Trophoblast cell (in vitro differentiated cells and primary cell): ENCODE measurements at regions not wholly inside any gene's neighbourhood (a gene's known extent, or its start where the extent isn't known, plus 50 kb on each side); places are given as distances from the start of the nearest gene placed in this dataset.

Source experiments
- DNase-seq, 2 donors: peaks; one replicate each; pipeline ENCODE4 v3.0.0-alpha.2; 2016
- H2AFZ ChIP-seq: 2 replicates; pipeline ENCODE4 v1.6.1; 2013; ENCODE audit warnings: low read length, moderate library complexity, mild to moderate bottlenecking; ENCODE audit not compliant: insufficient read depth, poor library complexity
- H2AK5ac ChIP-seq: 2 replicates; pipeline ENCODE4 v1.6.1; 2013; ENCODE audit warnings: mild to moderate bottlenecking, low read length
- H2BK120ac ChIP-seq: 2 replicates; pipeline ENCODE4 v1.6.1; 2013; ENCODE audit warnings: low read length, mild to moderate bottlenecking, moderate library complexity; ENCODE audit not compliant: insufficient read depth, poor library complexity
- H2BK12ac ChIP-seq: 2 replicates; pipeline ENCODE4 v1.6.1; 2013; ENCODE audit warnings: mild to moderate bottlenecking, low read length, moderate library complexity
- H2BK5ac ChIP-seq: 2 replicates; pipeline ENCODE4 v1.6.1; 2013; ENCODE audit warnings: low read length, low read depth, moderate library complexity, mild to moderate bottlenecking; ENCODE audit not compliant: poor library complexity
- H3K14ac ChIP-seq: 2 replicates; pipeline ENCODE4 v1.6.1; 2013; ENCODE audit warnings: mild to moderate bottlenecking, low read length
- H3K18ac ChIP-seq: 2 replicates; pipeline ENCODE4 v1.6.1; 2013; ENCODE audit warnings: mild to moderate bottlenecking, low read length
- H3K23ac ChIP-seq: 2 replicates; pipeline ENCODE4 v1.6.1; 2013; ENCODE audit warnings: low read length
- H3K27ac ChIP-seq: 2 replicates; pipeline ENCODE4 v1.5.1; 2013; ENCODE audit warnings: low read depth, mild to moderate bottlenecking, inconsistent platforms, low read length, moderate library complexity
- H3K27me3 ChIP-seq: 2 replicates; pipeline ENCODE4 v1.6.1; 2013; ENCODE audit warnings: inconsistent platforms, mild to moderate bottlenecking, low read length, moderate library complexity; ENCODE audit not compliant: insufficient read depth
- H3K36me3 ChIP-seq, 2 experiments: 1 replicate in 1 of 2; 2 replicates in 1 of 2; pipeline ENCODE4 v1.6.1; 2013; ENCODE audit warnings: low read length in 2 of 2, mild to moderate bottlenecking in 2 of 2, moderate library complexity in 1 of 2; ENCODE audit not compliant: insufficient read depth in 2 of 2, control insufficient read depth in 1 of 2
- H3K4ac ChIP-seq: 2 replicates; pipeline ENCODE4 v1.6.1; 2013; ENCODE audit warnings: low read depth, mild to moderate bottlenecking, low read length, moderate library complexity
- H3K4me1 ChIP-seq, 2 experiments: 1 replicate in 1 of 2; 2 replicates in 1 of 2; pipeline ENCODE4 v1.6.1; 2013; ENCODE audit warnings: low read length in 2 of 2, mild to moderate bottlenecking in 2 of 2, moderate library complexity in 1 of 2; ENCODE audit not compliant: insufficient read depth in 2 of 2, control insufficient read depth in 1 of 2
- H3K4me2 ChIP-seq: 2 replicates; pipeline ENCODE4 v1.6.1; 2013; ENCODE audit warnings: inconsistent platforms, mild to moderate bottlenecking, low read length, moderate library complexity
- H3K4me3 ChIP-seq: 2 replicates; pipeline ENCODE4 v1.5.1; 2013; ENCODE audit warnings: mild to moderate bottlenecking, low read depth, low read length, inconsistent platforms
- H3K79me1 ChIP-seq: one replicate; pipeline ENCODE4 v1.6.1; 2013; ENCODE audit warnings: low read length
- H3K79me2 ChIP-seq: 2 replicates; pipeline ENCODE4 v1.6.1; 2013; ENCODE audit warnings: low read length, mild to moderate bottlenecking; ENCODE audit not compliant: control insufficient read depth, insufficient read depth, poor library complexity
- H3K9ac ChIP-seq: 2 replicates; pipeline ENCODE4 v1.6.1; 2013; ENCODE audit warnings: mild to moderate bottlenecking, low read length
- H3K9me3 ChIP-seq: 2 replicates; pipeline ENCODE4 v1.6.1; 2013; ENCODE audit warnings: low read depth, mild to moderate bottlenecking, control low read depth, inconsistent platforms, low read length; ENCODE audit not compliant: insufficient read depth
- H4K12ac ChIP-seq: 2 replicates; pipeline ENCODE4 v1.6.1; 2013; ENCODE audit warnings: low read depth, mild to moderate bottlenecking, low read length, moderate library complexity
- H4K8ac ChIP-seq: 2 replicates; pipeline ENCODE4 v1.6.1; 2013; ENCODE audit warnings: low read depth, mild to moderate bottlenecking, low read length, moderate library complexity
- H4K91ac ChIP-seq: one replicate; pipeline ENCODE4 v1.6.1; 2013; ENCODE audit warnings: low read depth, mild to moderate bottlenecking, low read length, moderate library complexity
- WGBS: extraction: QIAGEN DNeasy Blood & Tissue Kit; methylation state at CpG from one replicate; pipeline ENCODE4 v1.1.7; 2013; ENCODE audit warnings: missing lambda C conversion rate; ENCODE audit not compliant: insufficient read length, insufficient coverage; ENCODE audit errors: extremely low coverage; 5-methylcytosine and 5-hydroxymethylcytosine counted together

GRCh38 chr4:153969542-153969941 lies 180.7 kb upstream of the SFRP2 start:
- Histone ChIP-seq H3K4ac (no peak overlapping the region), H3K9me3 (peaks cover 3% of the 10 kb centered on the region), H3K18ac (no peak overlapping the region), H2AK5ac (no peak overlapping the region), H3K27me3 (no peaks in the 10 kb centered on the region), H3K36me3 (no peaks in the 10 kb centered on the region), H2AFZ (no peak overlapping the region), H2BK12ac (no peak overlapping the region), H4K91ac (no peak overlapping the region), H2BK120ac (no peak overlapping the region), H3K27ac (no peak overlapping the region), H3K14ac (no peak overlapping the region), H3K9ac (no peak overlapping the region), H3K79me1 (no peaks in the 10 kb centered on the region), H3K23ac (no peak overlapping the region), H2BK5ac (no peak overlapping the region), H3K79me2 (no peaks in the 10 kb centered on the region), H4K12ac (no peak overlapping the region), H3K4me1 (no peaks in the 10 kb centered on the region), H3K4me2 (no peak overlapping the region), H4K8ac (no peak overlapping the region), H3K4me3 (no peak overlapping the region)
- DNase-seq = no peak

- Histone ChIP-seq H3K4me2 (no peak overlapping the region), H2BK120ac (no peak overlapping the region), H3K4me1 (no peaks in the 10 kb centered on the region), H3K27ac (no peak overlapping the region), H3K79me1 (no peaks in the 10 kb centered on the region), H2AK5ac (no peak overlapping the region), H3K4ac (no peak overlapping the region), H3K36me3 (no peaks in the 10 kb centered on the region), H3K18ac (no peak overlapping the region), H3K79me2 (no peaks in the 10 kb centered on the region), H4K91ac (no peak overlapping the region), H2BK5ac (no peak overlapping the region), H4K12ac (no peak overlapping the region), H3K9me3 (peaks cover 2% of the 10 kb centered on the region), H3K4me3 (no peak overlapping the region), H3K9ac (no peak overlapping the region), H4K8ac (no peak overlapping the region), H3K23ac (no peak overlapping the region), H3K14ac (no peak overlapping the region), H2AFZ (no peak overlapping the region), H3K27me3 (no peaks in the 10 kb centered on the region), H2BK12ac (no peak overlapping the region)
- DNase-seq = no peak
These were observed 177.8 kb upstream of the SFRP2 start for GRCh38 chr4:153966641-153967040.

GRCh38 chr4:153963216-153963615 lies 174.3 kb upstream of the SFRP2 start:
- H4K12ac ChIP-seq = no peak overlapping the region
- no peak overlapping the region for H3K18ac ChIP-seq
- no peak overlapping the region for H2AK5ac ChIP-seq
- no peak overlapping the region for H3K4me2 ChIP-seq
- H2AFZ ChIP-seq = no peak overlapping the region
- no peak overlapping the region for H2BK5ac ChIP-seq
- WGBS = no CpG with 5 or more reads among the region's 3 CpGs
- H3K14ac ChIP-seq = no peak overlapping the region
- H3K79me1 ChIP-seq = no peaks in the 10 kb centered on the region
- no peaks in the 10 kb centered on the region for H3K27me3 ChIP-seq
- H2BK12ac ChIP-seq = no peak overlapping the region
- no peak overlapping the region for H4K8ac ChIP-seq
- H3K79me2 ChIP-seq = no peaks in the 10 kb centered on the region
- no peaks in the 10 kb centered on the region for H3K36me3 ChIP-seq
- H3K4me3 ChIP-seq = no peak overlapping the region
- no peak overlapping the region for H3K4ac ChIP-seq
- H3K9me3 ChIP-seq = peaks cover under 1% of the 10 kb centered on the region
- no peak overlapping the region for H4K91ac ChIP-seq
- no peaks in the 10 kb centered on the region for H3K4me1 ChIP-seq
- DNase-seq = no peak
- no peak overlapping the region for H3K27ac ChIP-seq
- no peak overlapping the region for H3K9ac ChIP-seq
- H2BK120ac ChIP-seq = no peak overlapping the region
- no peak overlapping the region for H3K23ac ChIP-seq

- H3K27me3 ChIP-seq = no peaks in the 10 kb centered on the region
- H3K18ac ChIP-seq = no peak overlapping the region
- H3K79me1 ChIP-seq = no peaks in the 10 kb centered on the region
- no peaks in the 10 kb centered on the region for H3K79me2 ChIP-seq
- H4K91ac ChIP-seq = no peak overlapping the region
- no peak for DNase-seq
- no peak overlapping the region for H2AFZ ChIP-seq
- H3K27ac ChIP-seq = no peak overlapping the region
- no peak overlapping the region for H2BK120ac ChIP-seq
- H3K14ac ChIP-seq = no peak overlapping the region
- no peak overlapping the region for H3K9ac ChIP-seq
- no peak overlapping the region for H2BK5ac ChIP-seq
- no peaks in the 10 kb centered on the region for H3K4me1 ChIP-seq
- no peak overlapping the region for H4K8ac ChIP-seq
- no peak overlapping the region for H2BK12ac ChIP-seq
- no peak overlapping the region for H2AK5ac ChIP-seq
- H3K4me2 ChIP-seq = no peak overlapping the region
- H3K9me3 ChIP-seq = no peaks in the 10 kb centered on the region
- no peak overlapping the region for H3K23ac ChIP-seq
- no peak overlapping the region for H3K4ac ChIP-seq
- H4K12ac ChIP-seq = no peak overlapping the region
- H3K36me3 ChIP-seq = no peaks in the 10 kb centered on the region
- no peak overlapping the region for H3K4me3 ChIP-seq
- no CpG with 5 or more reads among the region's 5 CpGs for WGBS
These were observed 173.6 kb upstream of the SFRP2 start for GRCh38 chr4:153962311-153963039.
